GM12878 (cell line): ENCODE measurements at regions not wholly inside any gene's neighbourhood (a gene's known extent, or its start where the extent isn't known, plus 50 kb on each side); places are given as distances from the start of the nearest gene placed in this dataset.

ENCODE experiments used
- ATAC-seq: fragments of 200-7000 bp; cut with Tn5 transposase; 3 replicates; pipeline ENCODE4 v1.9.1; 2020; ENCODE audit warnings: mild to moderate bottlenecking, moderate library complexity
- BruUV-seq: library from RNA; stranded (reverse); fragments of 400-500 nt; replicated peaks from 2 replicates; lab custom pipeline; 2021; lab: Mats Ljungman, UMichigan
- CTCF ChIA-PET: fragments of 300-600 bp; sonication (Branson Sonifier 250); formaldehyde crosslinking; extraction: SDS; loops from one replicate; lab custom pipeline; 2021; ENCODE audit warnings: inconsistent platforms; lab: Yijun Ruan, JAX
- POLR2A ChIA-PET: fragments of 350-600 bp; formaldehyde crosslinking; extraction: SDS; loops from one replicate; lab custom pipeline; 2021; ENCODE audit warnings: inconsistent platforms; lab: Charles Lee
- RAD21 ChIA-PET: fragments of 300-600 bp; sonication (Branson Sonifier 250); formaldehyde crosslinking; loops from one replicate; lab custom pipeline; 2023; ENCODE audit warnings: antibody characterized with exemption; ENCODE audit not compliant: unreplicated experiment; lab: Charles Lee
- SMC1A ChIA-PET: fragments of 300-600 bp; sonication (Branson Sonifier 250); formaldehyde crosslinking; loops from one replicate; lab custom pipeline; 2023; ENCODE audit not compliant: unreplicated experiment, uncharacterized antibody; lab: Charles Lee
- DNase-seq: peaks from one replicate; pipeline ENCODE4 v3.0.0-alpha.2; 2011; ENCODE audit warnings: low read depth, low spot score
- FAIRE-seq: peaks from 3 replicates; lab custom pipeline; 2011; peaks lifted over from hg19 to GRCh38; lab: Jason Lieb, UNC
- H2AFZ ChIP-seq: 2 replicates; pipeline ENCODE4 v1.6.0; 2011; ENCODE audit warnings: low read depth, low read length, control low read depth; ENCODE audit not compliant: control insufficient read depth
- H3K27ac ChIP-seq: 2 replicates; pipeline ENCODE4 v1.5.1; 2011; ENCODE audit warnings: control low read depth; ENCODE audit not compliant: control insufficient read depth, insufficient read depth
- H3K27me3 ChIP-seq, 2 experiments: replicated peaks in 1 of 2; 2 replicates each; pipeline versions ENCODE4 v1.6.0 to v1.6.1; 2011; ENCODE audit warnings: low read length in 1 of 2; ENCODE audit not compliant: control insufficient read depth in 2 of 2, insufficient read depth in 2 of 2
- H3K36me3 ChIP-seq, 2 experiments: 2 replicates each; pipeline ENCODE4 v1.5.1; 2011; ENCODE audit warnings: low read length in 1 of 2; ENCODE audit not compliant: control insufficient read depth in 2 of 2, insufficient read depth in 2 of 2
- H3K4me1 ChIP-seq: 2 replicates; pipeline ENCODE4 v1.6.1; 2011; ENCODE audit warnings: mild to moderate bottlenecking, low read length, moderate library complexity, mixed read lengths; ENCODE audit not compliant: control insufficient read depth, insufficient read depth
- H3K4me2 ChIP-seq: 2 replicates; pipeline ENCODE4 v1.6.0; 2011; ENCODE audit warnings: control low read depth; ENCODE audit not compliant: control insufficient read depth, insufficient read depth
- H3K4me3 ChIP-seq: fragments of 200-600 bp; sonication (generic); 2 replicates; pipeline ENCODE4 v1.5.1; 2016
- H3K79me2 ChIP-seq: 2 replicates; pipeline ENCODE4 v1.6.0; 2011; ENCODE audit warnings: low read length; ENCODE audit not compliant: control insufficient read depth, insufficient read depth
- H3K9ac ChIP-seq: 2 replicates; pipeline ENCODE4 v1.8.0; 2011; ENCODE audit warnings: low read length, control low read depth, mixed read lengths; ENCODE audit not compliant: control insufficient read depth, insufficient read depth
- H3K9me3 ChIP-seq: replicated peaks from 3 replicates; pipeline ENCODE4 v1.5.1; 2011; ENCODE audit warnings: mild to moderate bottlenecking, low read length; ENCODE audit not compliant: control insufficient read depth, insufficient read depth
- H4K20me1 ChIP-seq: 2 replicates; pipeline ENCODE4 v1.6.0; 2011; ENCODE audit not compliant: control insufficient read depth, insufficient read depth
- BRCA1 ChIP-seq: IDR thresholded peaks from 2 replicates; pipeline ENCODE4 v1.6.1; 2011; ENCODE audit warnings: low read depth, low read length, improper control_type of control experiment
- E4F1 ChIP-seq: fragments of 450-650 bp; IDR thresholded peaks from 2 replicates; pipeline ENCODE4 v1.6.1; 2018; ENCODE audit warnings: borderline replicate concordance, mild to moderate bottlenecking; ENCODE audit not compliant: partially characterized antibody
- ESRRA ChIP-seq: IDR thresholded peaks from 2 replicates; pipeline ENCODE4 v1.6.1; 2012; ENCODE audit warnings: mild to moderate bottlenecking, low read length, improper control_type of control experiment
- EZH2 ChIP-seq: IDR thresholded peaks from 2 replicates; pipeline ENCODE4 v1.6.1; 2012; ENCODE audit warnings: low read depth, mild to moderate bottlenecking, control low read depth, inconsistent platforms, low read length, borderline replicate concordance; ENCODE audit not compliant: control insufficient read depth
- FOXK2 ChIP-seq: fragments of 450-650 bp; IDR thresholded peaks from 2 replicates; pipeline ENCODE4 v1.6.1; 2017; ENCODE audit warnings: mild to moderate bottlenecking, moderate library complexity
- HCFC1 ChIP-seq: fragments of 150-350 bp; IDR thresholded peaks from 2 replicates; pipeline ENCODE4 v1.6.1; 2014; ENCODE audit warnings: low read length
- MTA2 ChIP-seq: fragments of 450-650 bp; IDR thresholded peaks from 2 replicates; pipeline ENCODE4 v1.6.1; 2016; ENCODE audit warnings: low read depth, mild to moderate bottlenecking, moderate library complexity
- NFXL1 ChIP-seq: fragments of 450-650 bp; IDR thresholded peaks from 2 replicates; pipeline ENCODE4 v1.6.1; 2017; ENCODE audit warnings: antibody characterized with exemption, mild to moderate bottlenecking, borderline replicate concordance
- NFYA ChIP-seq: IDR thresholded peaks from 2 replicates; pipeline ENCODE4 v1.6.1; 2011; ENCODE audit warnings: low read depth, mild to moderate bottlenecking, low read length, improper control_type of control experiment, borderline replicate concordance
- SMAD5 ChIP-seq: IDR thresholded peaks from 2 replicates; pipeline ENCODE4 v1.6.1; 2016; ENCODE audit warnings: antibody characterized with exemption, low read depth
- SMARCA5 ChIP-seq: fragments of 450-650 bp; IDR thresholded peaks from 2 replicates; pipeline ENCODE4 v1.6.1; 2017; ENCODE audit warnings: mild to moderate bottlenecking
- STAT3 ChIP-seq: IDR thresholded peaks from 2 replicates; pipeline ENCODE4 v1.6.1; 2011; ENCODE audit warnings: low read depth, low read length, improper control_type of control experiment
- ZBTB33 ChIP-seq: fragments of 450-650 bp; IDR thresholded peaks from 2 replicates; pipeline ENCODE4 v1.6.1; 2017; ENCODE audit warnings: mild to moderate bottlenecking
- ZNF274 ChIP-seq: IDR thresholded peaks from one replicate; pipeline ENCODE4 v1.8.0; 2011; ENCODE audit not compliant: insufficient read length, insufficient read depth
- WGBS: methylation state at CpG from one replicate; pipeline ENCODE4 v1.1.6; 2016; ENCODE audit warnings: low lambda C conversion rate; ENCODE audit not compliant: insufficient replicate concordance, insufficient coverage; ENCODE audit errors: missing lambda C conversion rate; 5-methylcytosine and 5-hydroxymethylcytosine counted together
- in situ Hi-C: fragments of 300-500 bp; cut with MboI; formaldehyde crosslinking; loops from 9 replicates; pipeline ENCODE4 v1.14.3; 2018; ENCODE audit warnings: mixed read lengths
- intact Hi-C: fragments of 100-400 bp; cut with micrococcal nuclease; formaldehyde crosslinking; loops from one replicate; pipeline ENCODE4 v1.14.2; 2022; ENCODE audit not compliant: unreplicated experiment

DNA sequence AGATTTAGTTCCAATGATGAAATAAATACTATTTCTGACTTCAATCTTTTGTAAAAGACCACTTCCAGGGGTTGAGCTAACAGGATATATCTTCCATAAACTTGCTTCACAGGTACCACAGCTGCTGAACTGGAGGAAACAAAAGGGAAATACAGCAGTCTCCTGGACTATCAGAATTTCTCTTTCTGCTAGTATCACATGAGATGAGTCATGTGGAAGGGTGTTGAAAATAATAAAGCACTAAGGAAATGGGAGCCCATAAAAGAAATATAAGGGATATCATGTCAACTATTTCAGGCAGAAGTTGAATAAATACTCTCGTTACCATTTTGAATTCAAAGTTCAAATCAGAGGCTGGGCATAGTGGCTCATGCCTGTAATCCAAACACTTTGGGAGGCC, 250.3 kb upstream of the NFE2L3 start:
- in situ Hi-C loops (no loop called here), intact Hi-C loops (no loop called here)
- Histone ChIP-seq H3K79me2 (no peaks in the 10 kb centered on the region), H3K4me3 (no peak overlapping the region), H3K9me3 (no peaks in the 10 kb centered on the region), H3K27me3 (no peaks in the 10 kb centered on the region), H4K20me1 (no peaks in the 10 kb centered on the region), H3K4me2 (no peak overlapping the region), H3K27ac (no peak overlapping the region), H3K9ac (no peak overlapping the region), H2AFZ (no peak overlapping the region), H3K36me3 (no peaks in the 10 kb centered on the region), H3K4me1 (peaks cover 6% of the 10 kb centered on the region)
- TF ChIP-seq HCFC1, result no peak
- BruUV-seq, result no TSS peak
- POLR2A ChIA-PET, result no interaction called here
- 100% methylated on average over 1 of the region's 1 CpG for WGBS
- FAIRE-seq (no peak), ATAC-seq (no peak), DNase-seq (no peak)
- RAD21 ChIA-PET, result interaction anchor here (1.8 kb wide), 1 partner anchor 58 kb away, joined by 5 read pairs; no protein-coding TSS in a partner anchor
- SMC1A ChIA-PET, result interaction anchor here (0.7 to 10.3 kb wide), 9 partner anchors 23 to 468 kb away, joined by 3 to 132 read pairs (median 3); no protein-coding TSS in a partner anchor
- CTCF ChIA-PET, result interaction anchor here (0.8 to 1.3 kb wide), 3 partner anchors 9 to 159 kb away, joined by 3 to 5 read pairs (median 3); no protein-coding TSS in a partner anchor

DNA sequence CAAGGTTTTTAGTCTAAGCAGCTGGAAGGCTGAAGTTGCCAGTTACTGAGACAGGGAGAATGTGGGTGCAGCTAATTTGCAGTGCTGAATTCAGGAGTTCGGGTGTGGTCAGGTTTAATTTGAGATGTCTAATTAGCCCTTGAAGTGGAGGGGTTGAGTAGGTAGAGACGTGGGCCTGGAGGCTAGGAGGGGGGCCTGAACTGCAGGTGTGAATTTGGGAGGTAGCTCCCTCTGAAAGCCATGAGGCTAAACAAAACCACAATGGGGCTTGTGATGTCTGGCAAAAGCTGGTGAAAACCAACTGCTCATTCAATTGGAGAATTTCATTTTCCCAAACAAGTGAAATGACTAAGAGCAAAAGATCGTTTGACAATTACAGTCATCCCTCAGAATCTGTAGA, 246.0 kb upstream of the NFE2L3 start:
- ATAC-seq (peak; percentile 50), DNase-seq (peak; percentile 11), FAIRE-seq (peak; percentile 27)
- in situ Hi-C loops (no loop called here), intact Hi-C loops (no loop called here)
- H3K36me3 ChIP-seq, result no peaks in the 10 kb centered on the region
- H3K27me3 ChIP-seq, result no peaks in the 10 kb centered on the region
- no peaks in the 10 kb centered on the region for H4K20me1 ChIP-seq
- BruUV-seq, result no TSS peak
- ChIA-PET RAD21 (interaction anchor here (1.3 to 6.5 kb wide), 4 partner anchors 8 to 63 kb away, joined by 3 to 90 read pairs (median 6); no protein-coding TSS in a partner anchor), CTCF (interaction anchor here (0.9 to 7.0 kb wide), 6 partner anchors 11 to 185 kb away, joined by 3 to 77 read pairs (median 4); no protein-coding TSS in a partner anchor), POLR2A (interaction anchor here (1.0 to 1.6 kb wide), 4 partner anchors 11 to 63 kb away, joined by 3 to 9 read pairs (median 4); no protein-coding TSS in a partner anchor), SMC1A (interaction anchor here (1.3 to 7.8 kb wide), 7 partner anchors 8 to 157 kb away, joined by 3 to 108 read pairs (median 8); no protein-coding TSS in a partner anchor)
- 31% methylated on average over 3 of the region's 3 CpGs for WGBS
- no peak overlapping the region for H2AFZ ChIP-seq
- no peaks in the 10 kb centered on the region for H3K79me2 ChIP-seq
- H3K4me2 ChIP-seq, result no peak overlapping the region
- H3K27ac ChIP-seq, result no peak overlapping the region
- H3K9ac ChIP-seq, result no peak overlapping the region
- no peak overlapping the region for H3K4me3 ChIP-seq
- peaks cover 14% of the 10 kb centered on the region for H3K4me1 ChIP-seq
- H3K9me3 ChIP-seq, result no peaks in the 10 kb centered on the region
- TF ChIP-seq HCFC1 (no peak), NFXL1 (no peak), STAT3 (no peak), EZH2 (no peak), E4F1 (no peak), FOXK2 (no peak), NFYA (no peak), BRCA1 (no peak), SMARCA5 (no peak), MTA2 (peak; percentile 95), ZBTB33 (no peak), ZNF274 (no peak), ESRRA (no peak), SMAD5 (no peak)
